ENCODE measurements at regions not wholly inside any gene's neighbourhood (a gene's known extent, or its start where the extent isn't known, plus 50 kb on each side); places are given as distances from the start of the nearest gene placed in this dataset.

GRCh38 chr3:5430701-5431100 is 243.2 kb downstream of the EDEM1 start:
- TF ChIP-seq CTCF (IDR thresholded peaks at IDR 0.05; ENCODE audit: insufficient read depth, low read length), result no peak
- H3K4me3 ChIP-seq (ENCODE audit: low read depth, low read length), result no peak overlapping the region
- no peak for DNase-seq (ENCODE audit: low read depth)

GRCh38 chr3:5431146-5431545 is 243.6 kb downstream of the EDEM1 start:
- H3K4me3 ChIP-seq (ENCODE audit: low read depth, low read length), result no peak overlapping the region
- TF ChIP-seq CTCF (IDR thresholded peaks at IDR 0.05; ENCODE audit: insufficient read depth, low read length), result no peak
- DNase-seq (ENCODE audit: low read depth), result no peak

GRCh38 chr3:5431811-5432378 is 244.4 kb downstream of the EDEM1 start:
- no peak overlapping the region for H3K4me3 ChIP-seq (ENCODE audit: low read depth, low read length)
- no peak for TF ChIP-seq CTCF (IDR thresholded peaks at IDR 0.05; ENCODE audit: insufficient read depth, low read length)
- no peak for DNase-seq (ENCODE audit: low read depth)

- no peak for TF ChIP-seq CTCF (IDR thresholded peaks at IDR 0.05; ENCODE audit: insufficient read depth, low read length)
- no peak for DNase-seq (ENCODE audit: low read depth)
- no peak overlapping the region for H3K4me3 ChIP-seq (ENCODE audit: low read depth, low read length)
Observed at GRCh38 chr3:5437296-5437782, 249.8 kb downstream of the EDEM1 start.

- no peak for TF ChIP-seq CTCF (IDR thresholded peaks at IDR 0.05; ENCODE audit: insufficient read depth, low read length)
- no peak overlapping the region for H3K4me3 ChIP-seq (ENCODE audit: low read depth, low read length)
- DNase-seq (ENCODE audit: low read depth), result no peak
Observed at GRCh38 chr3:5437783-5438323, 250.3 kb downstream of the EDEM1 start.

- DNase-seq (ENCODE audit: low read depth), result no peak
- no peak overlapping the region for H3K4me3 ChIP-seq (ENCODE audit: low read depth, low read length)
- TF ChIP-seq CTCF (IDR thresholded peaks at IDR 0.05; ENCODE audit: insufficient read depth, low read length), result no peak
Observed at GRCh38 chr3:5441401-5441800, 253.9 kb downstream of the EDEM1 start.
